ENCODE measurements at regions not wholly inside any gene's neighbourhood (a gene's known extent, or its start where the extent isn't known, plus 50 kb on each side); places are given as distances from the start of the nearest gene placed in this dataset.

DNA sequence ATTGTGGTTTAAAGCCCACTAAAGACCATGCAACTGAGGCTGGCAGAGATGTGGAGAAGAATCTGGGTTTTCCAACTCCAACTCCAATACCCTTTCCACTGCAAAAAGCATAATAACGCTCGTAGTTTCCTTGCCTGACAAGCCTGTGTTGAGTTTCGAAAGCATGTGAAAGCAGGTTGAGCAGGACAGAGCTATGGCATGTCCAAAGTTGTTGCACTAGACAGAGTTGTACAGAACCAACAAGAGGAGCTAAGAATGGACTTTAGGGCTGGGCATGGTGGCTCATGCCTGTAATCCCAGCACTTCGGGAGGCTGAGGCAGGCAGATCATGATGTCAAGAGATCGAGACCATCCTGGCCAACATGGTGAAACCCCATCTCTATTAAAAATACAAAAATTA lies 572.0 kb upstream of the TBX3 start:
- H3K27me3 ChIP-seq (ENCODE audit: control insufficient read depth in 4 of 4, insufficient read depth in 4 of 4, low read length in 3 of 4): no peaks in the 10 kb centered on the region
- TF ChIP-seq RXRA (IDR thresholded peaks at IDR 0.05): no peak
- no peak for TF ChIP-seq EGR1 (IDR thresholded peaks at IDR 0.05; ENCODE audit: low read depth in 2 of 2)
- TF ChIP-seq FOXA2 (IDR thresholded peaks at IDR 0.05): no peak
- no peak for TF ChIP-seq NR2F2 (IDR thresholded peaks at IDR 0.05)
- no peak for TF ChIP-seq ZBTB33 (IDR thresholded peaks at IDR 0.05)
- no peak for TF ChIP-seq JUND (IDR thresholded peaks at IDR 0.05)
- WGBS: 74% methylated on average over 5 of the region's 5 CpGs
- no peaks in the 10 kb centered on the region for H3K36me3 ChIP-seq (ENCODE audit: control insufficient read depth in 4 of 4, insufficient read depth in 3 of 4, low read depth in 1 of 4, low read length in 3 of 4)
- H3K4me3 ChIP-seq (ENCODE audit: low read depth in 1 of 3, low read length in 3 of 3): no peak overlapping the region
- peaks cover 0 to 9% (median 1%) of the 10 kb centered on the region in 4 donors for H3K4me1 ChIP-seq (ENCODE audit: control insufficient read depth in 4 of 4, insufficient read depth in 4 of 4, low read length in 3 of 4)
- H3K9me3 ChIP-seq (ENCODE audit: control insufficient read depth in 4 of 4, low read length in 3 of 4): no peaks in the 10 kb centered on the region
- H3K27ac ChIP-seq (ENCODE audit: low read depth in 1 of 2, low read length in 2 of 2): no peak overlapping the region
- no peak for DNase-seq (ENCODE audit: low spot score)
- no peak overlapping the region for H3K9ac ChIP-seq (ENCODE audit: low read depth in 1 of 2, low read length in 2 of 2)

DNA sequence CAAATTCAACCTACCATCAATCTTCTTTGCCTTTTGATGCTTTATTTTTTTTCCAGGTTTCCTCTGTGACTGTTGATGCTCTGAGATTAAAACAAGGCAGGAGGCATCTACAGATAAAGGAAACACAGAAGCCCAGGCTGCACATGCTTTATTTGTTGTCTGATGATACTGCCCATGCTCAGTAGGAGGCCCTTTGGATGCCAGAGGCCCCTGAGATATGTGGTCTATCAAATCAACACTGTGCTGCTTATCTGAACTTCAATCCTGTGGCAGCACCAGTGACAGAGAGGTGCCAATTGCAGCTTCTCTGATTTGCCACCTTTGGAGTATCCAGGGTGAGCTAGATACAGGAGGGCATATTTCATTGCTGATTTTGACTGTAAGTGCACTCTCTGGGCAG lies 571.3 kb upstream of the TBX3 start:
- H3K27ac ChIP-seq (ENCODE audit: low read depth in 1 of 2, low read length in 2 of 2): no peak overlapping the region
- H3K9me3 ChIP-seq (ENCODE audit: control insufficient read depth in 4 of 4, low read length in 3 of 4): no peaks in the 10 kb centered on the region
- H3K9ac ChIP-seq (ENCODE audit: low read depth in 1 of 2, low read length in 2 of 2): no peak overlapping the region
- no peak for DNase-seq (ENCODE audit: low spot score)
- peaks cover 0 to 2% (median 0%) of the 10 kb centered on the region in 4 donors for H3K4me1 ChIP-seq (ENCODE audit: control insufficient read depth in 4 of 4, insufficient read depth in 4 of 4, low read length in 3 of 4)
- H3K4me3 ChIP-seq (ENCODE audit: low read depth in 1 of 3, low read length in 3 of 3): no peak overlapping the region
- H3K36me3 ChIP-seq (ENCODE audit: control insufficient read depth in 4 of 4, insufficient read depth in 3 of 4, low read depth in 1 of 4, low read length in 3 of 4): no peaks in the 10 kb centered on the region
- TF ChIP-seq TAF1 (conservative IDR thresholded peaks at IDR 0.05) (no peak), RAD21 (IDR thresholded peaks at IDR 0.05) (no peak), GABPA (IDR thresholded peaks at IDR 0.05 in 1 of 2, conservative IDR thresholded peaks at IDR 0.05 in 1 of 2) (no peak), SP1 (IDR thresholded peaks at IDR 0.05) (no peak), EGR1 (IDR thresholded peaks at IDR 0.05; ENCODE audit: low read depth in 2 of 2) (no peak), HNF4A (conservative IDR thresholded peaks at IDR 0.05) (no peak), RXRA (IDR thresholded peaks at IDR 0.05) (no peak), JUND (IDR thresholded peaks at IDR 0.05) (no peak)
- TF ChIP-seq, protein P1, sequence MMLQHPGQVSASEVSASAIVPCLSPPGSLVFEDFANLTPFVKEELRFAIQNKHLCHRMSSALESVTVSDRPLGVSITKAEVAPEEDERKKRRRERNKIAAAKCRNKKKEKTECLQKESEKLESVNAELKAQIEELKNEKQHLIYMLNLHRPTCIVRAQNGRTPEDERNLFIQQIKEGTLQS (IDR thresholded peaks at IDR 0.05): no peak
- TF ChIP-seq, protein P2, sequence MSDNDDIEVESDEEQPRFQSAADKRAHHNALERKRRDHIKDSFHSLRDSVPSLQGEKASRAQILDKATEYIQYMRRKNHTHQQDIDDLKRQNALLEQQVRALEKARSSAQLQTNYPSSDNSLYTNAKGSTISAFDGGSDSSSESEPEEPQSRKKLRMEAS (IDR thresholded peaks at IDR 0.05): no peak
- H3K27me3 ChIP-seq (ENCODE audit: control insufficient read depth in 4 of 4, insufficient read depth in 4 of 4, low read length in 3 of 4): no peaks in the 10 kb centered on the region

DNA sequence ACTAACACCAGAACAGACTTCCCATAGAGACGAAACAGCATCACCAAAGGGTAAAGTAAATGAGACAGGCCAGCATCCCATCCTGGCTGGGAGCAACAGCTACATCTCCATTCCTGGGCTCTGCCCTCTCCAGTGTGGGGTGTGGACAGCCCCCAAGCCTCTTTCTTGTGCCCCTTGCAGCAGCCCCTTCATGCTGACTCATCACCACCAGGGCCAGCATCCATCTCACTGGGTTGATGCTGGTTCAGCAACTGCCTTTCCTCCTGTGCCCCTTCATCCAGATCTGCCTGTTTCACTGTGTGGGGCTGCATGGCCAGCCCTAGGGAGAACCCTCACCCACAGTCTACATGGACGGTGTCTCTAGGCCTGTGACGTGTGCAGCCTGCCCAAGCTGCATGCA lies 569.1 kb upstream of the TBX3 start:
- no peak overlapping the region for H3K4me3 ChIP-seq (ENCODE audit: low read depth in 1 of 3, low read length in 3 of 3)
- no peak overlapping the region for H3K9ac ChIP-seq (ENCODE audit: low read depth in 1 of 2, low read length in 2 of 2)
- no peaks in the 10 kb centered on the region for H3K4me1 ChIP-seq (ENCODE audit: control insufficient read depth in 4 of 4, insufficient read depth in 4 of 4, low read length in 3 of 4)
- WGBS: 90% methylated on average over 3 of the region's 3 CpGs
- no peak for DNase-seq (ENCODE audit: low spot score)
- H3K27ac ChIP-seq (ENCODE audit: low read depth in 1 of 2, low read length in 2 of 2): no peak overlapping the region
- H3K27me3 ChIP-seq (ENCODE audit: control insufficient read depth in 4 of 4, insufficient read depth in 4 of 4, low read length in 3 of 4): no peaks in the 10 kb centered on the region
- no peak for TF ChIP-seq NR2F2 (IDR thresholded peaks at IDR 0.05)
- TF ChIP-seq GABPA (IDR thresholded peaks at IDR 0.05 in 1 of 2, conservative IDR thresholded peaks at IDR 0.05 in 1 of 2): no peak
- TF ChIP-seq, protein P3, sequence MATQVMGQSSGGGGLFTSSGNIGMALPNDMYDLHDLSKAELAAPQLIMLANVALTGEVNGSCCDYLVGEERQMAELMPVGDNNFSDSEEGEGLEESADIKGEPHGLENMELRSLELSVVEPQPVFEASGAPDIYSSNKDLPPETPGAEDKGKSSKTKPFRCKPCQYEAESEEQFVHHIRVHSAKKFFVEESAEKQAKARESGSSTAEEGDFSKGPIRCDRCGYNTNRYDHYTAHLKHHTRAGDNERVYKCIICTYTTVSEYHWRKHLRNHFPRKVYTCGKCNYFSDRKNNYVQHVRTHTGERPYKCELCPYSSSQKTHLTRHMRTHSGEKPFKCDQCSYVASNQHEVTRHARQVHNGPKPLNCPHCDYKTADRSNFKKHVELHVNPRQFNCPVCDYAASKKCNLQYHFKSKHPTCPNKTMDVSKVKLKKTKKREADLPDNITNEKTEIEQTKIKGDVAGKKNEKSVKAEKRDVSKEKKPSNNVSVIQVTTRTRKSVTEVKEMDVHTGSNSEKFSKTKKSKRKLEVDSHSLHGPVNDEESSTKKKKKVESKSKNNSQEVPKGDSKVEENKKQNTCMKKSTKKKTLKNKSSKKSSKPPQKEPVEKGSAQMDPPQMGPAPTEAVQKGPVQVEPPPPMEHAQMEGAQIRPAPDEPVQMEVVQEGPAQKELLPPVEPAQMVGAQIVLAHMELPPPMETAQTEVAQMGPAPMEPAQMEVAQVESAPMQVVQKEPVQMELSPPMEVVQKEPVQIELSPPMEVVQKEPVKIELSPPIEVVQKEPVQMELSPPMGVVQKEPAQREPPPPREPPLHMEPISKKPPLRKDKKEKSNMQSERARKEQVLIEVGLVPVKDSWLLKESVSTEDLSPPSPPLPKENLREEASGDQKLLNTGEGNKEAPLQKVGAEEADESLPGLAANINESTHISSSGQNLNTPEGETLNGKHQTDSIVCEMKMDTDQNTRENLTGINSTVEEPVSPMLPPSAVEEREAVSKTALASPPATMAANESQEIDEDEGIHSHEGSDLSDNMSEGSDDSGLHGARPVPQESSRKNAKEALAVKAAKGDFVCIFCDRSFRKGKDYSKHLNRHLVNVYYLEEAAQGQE (IDR thresholded peaks at IDR 0.05): no peak
- TF ChIP-seq, protein P4, sequence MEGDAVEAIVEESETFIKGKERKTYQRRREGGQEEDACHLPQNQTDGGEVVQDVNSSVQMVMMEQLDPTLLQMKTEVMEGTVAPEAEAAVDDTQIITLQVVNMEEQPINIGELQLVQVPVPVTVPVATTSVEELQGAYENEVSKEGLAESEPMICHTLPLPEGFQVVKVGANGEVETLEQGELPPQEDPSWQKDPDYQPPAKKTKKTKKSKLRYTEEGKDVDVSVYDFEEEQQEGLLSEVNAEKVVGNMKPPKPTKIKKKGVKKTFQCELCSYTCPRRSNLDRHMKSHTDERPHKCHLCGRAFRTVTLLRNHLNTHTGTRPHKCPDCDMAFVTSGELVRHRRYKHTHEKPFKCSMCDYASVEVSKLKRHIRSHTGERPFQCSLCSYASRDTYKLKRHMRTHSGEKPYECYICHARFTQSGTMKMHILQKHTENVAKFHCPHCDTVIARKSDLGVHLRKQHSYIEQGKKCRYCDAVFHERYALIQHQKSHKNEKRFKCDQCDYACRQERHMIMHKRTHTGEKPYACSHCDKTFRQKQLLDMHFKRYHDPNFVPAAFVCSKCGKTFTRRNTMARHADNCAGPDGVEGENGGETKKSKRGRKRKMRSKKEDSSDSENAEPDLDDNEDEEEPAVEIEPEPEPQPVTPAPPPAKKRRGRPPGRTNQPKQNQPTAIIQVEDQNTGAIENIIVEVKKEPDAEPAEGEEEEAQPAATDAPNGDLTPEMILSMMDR (IDR thresholded peaks at IDR 0.05; ENCODE audit: low read depth, low read length, missing input control): no peak
- no peak for TF ChIP-seq HNF4G (IDR thresholded peaks at IDR 0.05)
- TF ChIP-seq TAF1 (conservative IDR thresholded peaks at IDR 0.05): no peak
- TF ChIP-seq FOXA1 (IDR thresholded peaks at IDR 0.05): no peak
- TF ChIP-seq HNF4A (conservative IDR thresholded peaks at IDR 0.05): no peak
- no peak for TF ChIP-seq FOXA2 (IDR thresholded peaks at IDR 0.05)
- no peak for TF ChIP-seq EGR1 (IDR thresholded peaks at IDR 0.05; ENCODE audit: low read depth in 2 of 2)
- no peak for TF ChIP-seq YY1 (IDR thresholded peaks at IDR 0.05)
- no peaks in the 10 kb centered on the region for H3K36me3 ChIP-seq (ENCODE audit: control insufficient read depth in 4 of 4, insufficient read depth in 3 of 4, low read depth in 1 of 4, low read length in 3 of 4)
- no peaks in the 10 kb centered on the region for H3K9me3 ChIP-seq (ENCODE audit: control insufficient read depth in 4 of 4, low read length in 3 of 4)

Data from liver (tissue), 8 donors.